ENCODE measurements at regions not wholly inside any gene's neighbourhood (a gene's known extent, or its start where the extent isn't known, plus 50 kb on each side); places are given as distances from the start of the nearest gene placed in this dataset.
"Not testable (repeated sequence)": the region's sequence is repeated elsewhere in the genome, so short reads cannot be mapped to it uniquely, and the experiment has no call there.

GRCh38 chr7:52747817-52748216, 287.6 kb upstream of the POM121L12 start:
- no peak for TF ChIP-seq CTCF (IDR thresholded peaks at IDR 0.05; ENCODE audit: low read depth, low read length)
- H3K27me3 ChIP-seq: no peaks in the 10 kb centered on the region
- H3K4me3 ChIP-seq (ENCODE audit: low read depth, low read length): no peak overlapping the region
- H3K4me1 ChIP-seq: peaks cover 3% of the 10 kb centered on the region; the same call in 1 of the 2 replicates
- H3K9me3 ChIP-seq: no peaks in the 10 kb centered on the region
- H3K36me3 ChIP-seq: no peaks in the 10 kb centered on the region
- no peak for DNase-seq

- no peak for TF ChIP-seq CTCF (IDR thresholded peaks at IDR 0.05; ENCODE audit: low read depth, low read length)
Observed at GRCh38 chr7:52741670-52742290, 293.7 kb upstream of the POM121L12 start.

GRCh38 chr7:52735656-52736055, 299.8 kb upstream of the POM121L12 start:
- H3K4me3 ChIP-seq (ENCODE audit: low read depth, low read length): no peak overlapping the region
- no peaks in the 10 kb centered on the region for H3K4me1 ChIP-seq
- H3K9me3 ChIP-seq: no peaks in the 10 kb centered on the region
- H3K36me3 ChIP-seq: no peaks in the 10 kb centered on the region
- DNase-seq: peak; percentile 16
- no peaks in the 10 kb centered on the region for H3K27me3 ChIP-seq
- no peak for TF ChIP-seq CTCF (IDR thresholded peaks at IDR 0.05; ENCODE audit: low read depth, low read length)

More at GRCh38 chr7:52741670-52742290, 293.7 kb upstream of the POM121L12 start:
- Histone ChIP-seq H3K4me1 (no peaks in the 10 kb centered on the region), H3K9me3 (no peaks in the 10 kb centered on the region), H3K4me3 (ENCODE audit: low read depth, low read length) (no peak overlapping the region), H3K27me3 (no peaks in the 10 kb centered on the region), H3K36me3 (no peaks in the 10 kb centered on the region)
- no peak for DNase-seq

GRCh38 chr7:52728683-52729082, 306.8 kb upstream of the POM121L12 start:
- H3K36me3 ChIP-seq, H3K9me3 ChIP-seq: not testable (repeated sequence)

GRCh38 chr7:52727632-52728031, 307.8 kb upstream of the POM121L12 start:
- H3K4me1 ChIP-seq: peaks cover 11% of the 10 kb centered on the region
- no peaks in the 10 kb centered on the region for H3K36me3 ChIP-seq
- no peak overlapping the region for H3K4me3 ChIP-seq (ENCODE audit: low read depth, low read length)
- H3K9me3 ChIP-seq: no peaks in the 10 kb centered on the region; the same call in 1 of the 2 replicates
- no peaks in the 10 kb centered on the region for H3K27me3 ChIP-seq
- no peak for DNase-seq
- no peak for TF ChIP-seq CTCF (IDR thresholded peaks at IDR 0.05; ENCODE audit: low read depth, low read length)

More at GRCh38 chr7:52728683-52729082, 306.8 kb upstream of the POM121L12 start:
- H3K27me3 ChIP-seq; DNase-seq; H3K4me3 ChIP-seq (ENCODE audit: low read depth, low read length): not testable (repeated sequence)
- peaks cover 11% of the 10 kb centered on the region for H3K4me1 ChIP-seq

GRCh38 chr7:52726986-52727385, 308.4 kb upstream of the POM121L12 start:
- H3K4me3 ChIP-seq (ENCODE audit: low read depth, low read length): no peak overlapping the region

More at GRCh38 chr7:52726986-52727385, 308.4 kb upstream of the POM121L12 start:
- Histone ChIP-seq H3K27me3 (no peaks in the 10 kb centered on the region), H3K4me1 (peaks cover 11% of the 10 kb centered on the region), H3K36me3 (no peaks in the 10 kb centered on the region), H3K9me3 (no peaks in the 10 kb centered on the region; the same call in 1 of the 2 replicates)
- TF ChIP-seq CTCF (IDR thresholded peaks at IDR 0.05; ENCODE audit: low read depth, low read length): no peak
- no peak for DNase-seq

Measured in BE2C (cell line).